Astrocyte of the cerebellum (primary cell): ENCODE measurements at regions not wholly inside any gene's neighbourhood (a gene's known extent, or its start where the extent isn't known, plus 50 kb on each side); places are given as distances from the start of the nearest gene placed in this dataset.

Experiments
- DNase-seq: peaks from one replicate; pipeline ENCODE4 v3.0.0-alpha.2; 2011; ENCODE audit warnings: low read depth
- H3K4me3 ChIP-seq: 2 replicates; pipeline ENCODE4 v1.5.1; 2011; ENCODE audit warnings: mild to moderate bottlenecking, low read depth, low read length, moderate library complexity
- in situ Hi-C: cut with HindIII; loops from 2 replicates; pipeline ENCODE4 v1.10.0; 2017; ENCODE audit warnings: low sequenced_read_pairs
- TF ChIP-seq, protein P1 (sequence below): IDR thresholded peaks from 2 replicates; pipeline ENCODE4 v1.5.1; 2012; ENCODE audit warnings: low read length, low read depth, moderate library complexity, mild to moderate bottlenecking; ENCODE audit errors: missing control alignments

DNA sequence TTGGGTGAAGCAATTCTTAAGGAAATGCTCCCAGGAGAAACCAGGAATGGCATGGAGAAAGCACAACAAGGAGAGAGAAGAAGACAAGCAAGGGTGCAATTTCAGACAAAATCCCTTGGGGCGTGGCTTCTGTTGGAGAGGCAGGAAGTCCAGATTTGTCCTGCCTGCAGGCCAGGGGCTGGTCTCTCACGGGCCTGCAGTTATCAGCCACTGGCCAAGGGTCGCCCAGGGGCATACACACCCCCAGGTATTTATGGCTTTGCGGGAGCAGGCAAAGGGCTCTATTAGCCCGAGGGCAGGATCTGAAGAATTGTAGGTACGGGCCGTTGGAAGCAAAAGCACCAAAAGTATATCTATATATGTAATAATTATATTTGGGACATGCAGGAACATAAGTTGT lies 87.7 kb downstream of the IYD start:
- TF ChIP-seq, protein P1, sequence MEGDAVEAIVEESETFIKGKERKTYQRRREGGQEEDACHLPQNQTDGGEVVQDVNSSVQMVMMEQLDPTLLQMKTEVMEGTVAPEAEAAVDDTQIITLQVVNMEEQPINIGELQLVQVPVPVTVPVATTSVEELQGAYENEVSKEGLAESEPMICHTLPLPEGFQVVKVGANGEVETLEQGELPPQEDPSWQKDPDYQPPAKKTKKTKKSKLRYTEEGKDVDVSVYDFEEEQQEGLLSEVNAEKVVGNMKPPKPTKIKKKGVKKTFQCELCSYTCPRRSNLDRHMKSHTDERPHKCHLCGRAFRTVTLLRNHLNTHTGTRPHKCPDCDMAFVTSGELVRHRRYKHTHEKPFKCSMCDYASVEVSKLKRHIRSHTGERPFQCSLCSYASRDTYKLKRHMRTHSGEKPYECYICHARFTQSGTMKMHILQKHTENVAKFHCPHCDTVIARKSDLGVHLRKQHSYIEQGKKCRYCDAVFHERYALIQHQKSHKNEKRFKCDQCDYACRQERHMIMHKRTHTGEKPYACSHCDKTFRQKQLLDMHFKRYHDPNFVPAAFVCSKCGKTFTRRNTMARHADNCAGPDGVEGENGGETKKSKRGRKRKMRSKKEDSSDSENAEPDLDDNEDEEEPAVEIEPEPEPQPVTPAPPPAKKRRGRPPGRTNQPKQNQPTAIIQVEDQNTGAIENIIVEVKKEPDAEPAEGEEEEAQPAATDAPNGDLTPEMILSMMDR, result no peak
- H3K4me3 ChIP-seq, result no peak overlapping the region
- in situ Hi-C loops, result no loop called here
- no peak for DNase-seq

DNA sequence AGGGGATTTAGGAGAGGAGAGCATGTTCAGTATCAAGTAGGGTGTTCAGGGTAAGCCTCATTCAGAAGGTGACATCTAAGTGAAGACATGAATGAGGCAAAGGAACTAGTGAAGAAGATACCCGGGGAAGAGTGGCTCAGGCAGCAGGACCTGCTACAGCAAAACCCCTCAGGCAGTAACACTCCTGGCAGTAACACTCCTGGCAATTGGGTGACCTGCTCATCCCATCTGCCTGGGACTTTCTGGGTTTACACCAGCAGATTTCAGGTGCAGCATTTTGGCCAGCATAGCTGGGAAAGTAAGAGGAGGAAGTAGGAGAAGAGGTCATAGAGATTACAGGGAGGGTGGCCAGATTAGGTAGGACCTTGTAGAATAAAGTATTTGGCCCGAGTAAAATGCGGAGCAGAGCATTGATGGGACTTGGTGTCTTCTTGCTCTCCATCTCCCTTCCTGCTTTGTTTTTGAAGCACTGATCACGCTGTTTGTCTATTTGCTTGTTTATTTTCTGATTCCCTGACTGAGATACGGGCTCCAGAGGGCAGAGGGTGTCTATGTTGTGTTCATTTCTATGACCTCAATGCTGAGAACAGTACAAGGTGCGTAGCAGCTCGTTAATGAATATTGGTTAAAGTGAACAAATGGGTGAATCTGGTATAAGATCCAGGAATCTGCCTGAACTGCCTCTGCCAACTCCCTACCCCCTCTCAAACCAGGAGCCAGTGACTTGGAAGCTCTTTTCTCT lies 88.3 kb downstream of the IYD start:
- H3K4me3 ChIP-seq, result no peak overlapping the region
- DNase-seq, result no peak
- in situ Hi-C loops, result no loop called here
- TF ChIP-seq, protein P1, result no peak

DNA sequence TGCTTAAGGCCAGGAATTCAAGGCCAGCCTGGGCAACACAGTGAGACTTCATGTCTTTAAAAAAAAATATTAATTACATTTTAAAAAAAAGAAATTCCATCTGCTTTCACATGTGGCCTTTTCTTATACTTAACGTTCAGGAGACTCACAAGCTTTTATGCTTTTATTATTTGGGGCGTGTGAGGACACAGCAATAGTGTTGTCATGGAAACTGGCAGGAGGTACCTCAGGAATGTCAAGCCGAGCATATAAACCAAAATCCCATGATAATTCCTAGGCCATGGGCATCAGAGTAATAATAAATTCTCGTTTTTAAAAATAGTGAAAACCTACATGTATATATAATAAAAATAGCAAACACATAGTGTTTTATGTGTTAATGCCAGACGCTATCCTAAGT lies 89.8 kb downstream of the IYD start:
- in situ Hi-C loops, result no loop called here
- no peak for DNase-seq
- TF ChIP-seq, protein P1, result no peak
- no peak overlapping the region for H3K4me3 ChIP-seq

DNA sequence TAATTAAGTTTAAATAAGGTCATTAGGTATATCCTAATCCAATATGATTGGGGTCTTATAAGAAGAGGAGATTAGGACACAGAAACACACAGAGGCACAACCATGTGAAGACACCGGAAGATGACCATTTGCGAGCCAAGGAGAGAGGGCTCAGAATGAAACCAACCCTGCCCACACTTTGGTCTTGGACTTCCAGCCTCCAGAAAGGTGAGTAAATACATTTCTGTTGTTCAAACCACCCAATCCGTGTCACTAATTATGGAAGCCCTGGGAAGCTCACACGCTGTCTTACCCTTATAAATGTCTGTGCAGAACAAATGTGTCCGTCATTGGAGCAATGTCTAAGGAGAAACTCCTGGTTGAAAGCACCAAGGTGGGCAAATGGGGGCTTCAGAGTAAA lies 95.0 kb downstream of the IYD start:
- DNase-seq, result no peak

DNA sequence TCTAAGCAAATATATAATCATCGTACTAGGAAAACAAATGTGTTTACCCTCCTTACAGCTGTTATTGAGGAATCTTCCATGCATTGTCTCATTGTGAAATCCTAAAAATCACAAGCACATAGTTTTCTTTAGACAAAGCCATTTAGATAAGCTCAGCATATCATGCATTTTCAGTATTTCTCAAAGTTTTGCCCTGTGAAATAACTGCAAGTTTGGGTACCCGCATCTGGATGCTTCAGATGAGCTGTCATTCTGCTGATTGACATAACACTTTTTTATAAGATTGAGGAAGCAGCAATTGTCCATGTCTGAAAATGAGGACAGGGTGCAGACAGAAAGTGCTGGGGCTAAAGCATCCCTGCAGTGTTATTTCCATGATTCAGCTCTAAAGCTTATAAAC lies 96.2 kb downstream of the IYD start:
- no peak for DNase-seq
- TF ChIP-seq, protein P1, result no peak
- no peak overlapping the region for H3K4me3 ChIP-seq
- in situ Hi-C loops, result no loop called here

More for the DNA sequence above, 95.0 kb downstream of the IYD start:
- TF ChIP-seq, protein P1, result no peak
- no peak overlapping the region for H3K4me3 ChIP-seq
- in situ Hi-C loops, result no loop called here

DNA sequence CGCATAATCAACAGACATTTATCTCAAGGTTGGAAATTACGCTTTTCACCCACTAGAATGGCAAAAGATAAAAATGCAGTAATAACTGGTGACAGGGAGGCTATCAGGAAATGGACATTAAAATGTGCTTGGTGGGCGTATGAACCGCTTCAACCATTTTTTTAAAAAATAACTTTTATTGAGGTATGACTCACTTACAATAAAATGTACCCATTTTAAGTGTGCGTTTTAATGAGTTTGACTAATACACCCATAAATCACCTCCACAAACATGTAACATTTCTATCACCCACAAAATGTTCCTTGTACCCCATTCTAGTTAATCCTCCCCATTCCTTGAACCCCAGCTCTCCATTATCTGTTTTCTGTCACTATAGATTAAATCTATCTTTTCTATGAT lies 96.8 kb downstream of the IYD start:
- in situ Hi-C loops, result no loop called here
- TF ChIP-seq, protein P1, result no peak
- H3K4me3 ChIP-seq, result no peak overlapping the region
- no peak for DNase-seq

DNA sequence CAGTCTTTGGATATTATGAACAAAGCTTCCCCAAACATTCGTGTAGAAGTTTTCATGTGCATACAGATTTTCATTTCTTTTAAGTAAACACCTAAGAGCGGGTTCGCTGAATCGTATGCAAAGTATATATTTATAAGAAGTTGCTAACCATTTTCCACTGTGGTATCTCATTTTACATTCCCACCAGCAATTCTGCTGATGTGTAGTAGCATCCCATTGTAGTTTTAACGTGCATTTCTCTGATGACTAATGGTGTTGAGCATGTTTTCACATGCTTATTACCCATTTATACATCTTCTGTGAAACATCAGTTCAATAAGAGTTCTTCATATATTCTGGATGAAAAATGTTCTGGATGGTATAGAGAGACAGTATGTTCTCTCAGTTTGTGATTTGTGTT lies 97.4 kb downstream of the IYD start:
- TF ChIP-seq, protein P1, result no peak
- in situ Hi-C loops, result no loop called here
- no peak for DNase-seq
- no peak overlapping the region for H3K4me3 ChIP-seq
